ENCODE measurements at regions not wholly inside any gene's neighbourhood (a gene's known extent, or its start where the extent isn't known, plus 50 kb on each side); places are given as distances from the start of the nearest gene placed in this dataset.

DNA sequence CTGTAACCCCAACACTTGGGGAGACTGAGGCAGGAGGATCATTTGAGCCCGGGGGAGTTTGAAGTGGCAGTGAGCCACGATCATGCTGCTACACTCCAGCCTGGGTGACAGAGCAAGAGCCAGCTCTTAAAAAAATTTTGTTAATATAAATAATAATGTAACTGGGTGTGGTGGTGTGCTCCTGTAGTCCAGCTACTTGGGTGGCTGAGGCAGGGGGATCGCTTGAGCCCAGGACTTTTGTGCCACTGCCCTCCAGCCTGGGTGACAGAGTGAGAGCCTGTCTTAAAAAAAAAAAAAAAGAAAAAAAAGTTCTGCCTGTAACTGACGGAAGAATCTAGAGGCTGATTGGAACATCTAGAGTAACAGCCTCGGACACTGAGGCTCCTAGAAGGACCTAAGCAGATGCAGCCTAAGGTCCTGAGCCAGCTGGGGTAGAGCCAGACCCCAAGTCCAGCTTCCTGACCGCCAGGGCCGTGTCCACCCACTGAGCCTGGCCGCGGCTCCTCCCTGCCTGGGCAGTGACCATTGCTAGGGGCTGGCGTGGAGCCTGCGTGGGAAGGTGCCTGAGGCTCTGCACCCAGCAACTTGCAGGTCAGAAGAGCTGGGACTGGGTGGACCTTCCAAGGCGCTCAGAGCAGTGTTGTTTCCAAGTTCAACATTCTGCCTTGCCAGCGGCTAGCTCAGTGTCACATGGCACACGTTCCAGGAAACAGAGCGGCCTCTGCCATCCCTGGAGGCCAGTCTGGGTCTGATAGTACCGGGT lies 209.4 kb upstream of the CIBAR2 start:
- TF ChIP-seq, protein P1, sequence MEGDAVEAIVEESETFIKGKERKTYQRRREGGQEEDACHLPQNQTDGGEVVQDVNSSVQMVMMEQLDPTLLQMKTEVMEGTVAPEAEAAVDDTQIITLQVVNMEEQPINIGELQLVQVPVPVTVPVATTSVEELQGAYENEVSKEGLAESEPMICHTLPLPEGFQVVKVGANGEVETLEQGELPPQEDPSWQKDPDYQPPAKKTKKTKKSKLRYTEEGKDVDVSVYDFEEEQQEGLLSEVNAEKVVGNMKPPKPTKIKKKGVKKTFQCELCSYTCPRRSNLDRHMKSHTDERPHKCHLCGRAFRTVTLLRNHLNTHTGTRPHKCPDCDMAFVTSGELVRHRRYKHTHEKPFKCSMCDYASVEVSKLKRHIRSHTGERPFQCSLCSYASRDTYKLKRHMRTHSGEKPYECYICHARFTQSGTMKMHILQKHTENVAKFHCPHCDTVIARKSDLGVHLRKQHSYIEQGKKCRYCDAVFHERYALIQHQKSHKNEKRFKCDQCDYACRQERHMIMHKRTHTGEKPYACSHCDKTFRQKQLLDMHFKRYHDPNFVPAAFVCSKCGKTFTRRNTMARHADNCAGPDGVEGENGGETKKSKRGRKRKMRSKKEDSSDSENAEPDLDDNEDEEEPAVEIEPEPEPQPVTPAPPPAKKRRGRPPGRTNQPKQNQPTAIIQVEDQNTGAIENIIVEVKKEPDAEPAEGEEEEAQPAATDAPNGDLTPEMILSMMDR (IDR thresholded peaks at IDR 0.05; ENCODE audit: low read depth, low read length): no peak
- H3K4me3 ChIP-seq (ENCODE audit: low read depth, low read length): no peak overlapping the region
- peak; percentile 93 for DNase-seq (ENCODE audit: low read depth, low spot score)
- in situ Hi-C loops (cut with HindIII; ENCODE audit: low sequenced_read_pairs): no loop called here

DNA sequence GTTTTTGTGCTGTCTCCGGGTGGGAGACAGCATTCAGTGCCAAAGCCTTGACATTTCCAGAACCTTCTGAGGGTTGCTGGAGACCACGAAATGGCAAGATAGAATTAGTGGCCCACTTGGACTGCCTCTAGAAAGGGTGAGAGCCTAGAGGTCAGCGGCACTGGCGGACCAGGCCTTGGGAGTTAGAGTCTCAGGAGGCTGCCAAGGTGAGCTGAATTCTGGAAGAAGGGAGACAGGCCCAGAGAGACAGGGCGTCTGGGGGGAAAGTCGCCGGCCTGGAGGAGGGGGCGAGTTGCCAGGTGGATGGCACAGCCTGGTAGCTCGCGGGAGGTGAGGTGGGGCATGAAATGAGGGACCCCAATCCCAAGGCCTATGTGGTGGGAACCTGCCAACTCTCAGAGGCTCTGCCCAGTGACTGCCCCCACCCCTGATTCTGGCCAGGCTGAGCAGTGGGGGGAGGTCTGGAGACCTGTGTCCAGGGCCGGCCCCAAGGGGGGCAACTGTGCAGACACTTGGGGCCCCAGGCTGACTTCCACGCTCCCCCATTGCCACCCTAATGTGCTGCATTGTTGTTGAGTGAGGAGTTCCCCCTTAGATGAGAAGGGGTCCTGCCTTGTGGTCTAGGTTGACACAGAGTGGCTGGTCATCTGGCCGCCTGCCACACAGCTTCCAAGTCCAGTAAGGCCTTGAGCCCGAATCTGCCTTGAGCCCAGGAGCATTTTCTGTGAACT lies 211.1 kb upstream of the CIBAR2 start:
- TF ChIP-seq, protein P1 (IDR thresholded peaks at IDR 0.05; ENCODE audit: low read depth, low read length): no peak
- in situ Hi-C loops (cut with HindIII; ENCODE audit: low sequenced_read_pairs): no loop called here
- no peak overlapping the region for H3K4me3 ChIP-seq (ENCODE audit: low read depth, low read length)
- no peak for DNase-seq (ENCODE audit: low read depth, low spot score)

DNA sequence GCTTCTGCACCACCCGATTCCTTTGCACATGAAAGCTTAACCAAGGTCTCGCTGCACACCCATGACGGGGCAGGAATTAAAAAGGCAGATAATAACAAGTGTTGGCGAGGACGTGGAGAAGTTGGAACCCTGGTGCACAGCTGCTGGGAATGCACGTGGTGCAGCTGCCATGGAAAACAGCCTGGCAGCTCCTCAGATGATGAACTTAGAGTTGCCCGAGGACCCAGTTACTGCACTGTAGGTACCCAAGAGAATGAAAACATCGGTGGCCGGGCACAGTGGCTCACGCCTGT lies 211.6 kb upstream of the CIBAR2 start:
- TF ChIP-seq, protein P1 (IDR thresholded peaks at IDR 0.05; ENCODE audit: low read depth, low read length): no peak

DNA sequence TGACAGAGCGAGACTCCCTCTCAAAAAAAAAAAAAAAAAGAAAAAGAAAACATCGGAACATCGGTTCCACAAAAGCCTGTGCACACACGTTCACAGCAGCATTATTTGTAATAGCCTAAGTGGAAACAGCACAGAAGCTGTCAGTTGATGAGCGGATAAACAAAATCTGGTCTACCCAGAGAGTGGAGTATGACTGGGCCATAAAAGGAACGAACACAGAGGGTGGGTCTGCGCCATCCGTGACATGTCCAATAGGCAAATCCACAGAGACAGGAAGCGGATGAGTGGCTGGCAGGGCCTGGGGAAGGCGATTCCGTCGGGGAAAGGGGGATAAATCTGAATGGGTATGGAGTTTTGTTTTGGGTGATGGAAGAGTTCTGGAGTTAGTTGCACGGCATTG lies 212.2 kb upstream of the CIBAR2 start:
- H3K4me3 ChIP-seq (ENCODE audit: low read depth, low read length): no peak overlapping the region
- TF ChIP-seq, protein P1 (IDR thresholded peaks at IDR 0.05; ENCODE audit: low read depth, low read length): no peak
- in situ Hi-C loops (cut with HindIII; ENCODE audit: low sequenced_read_pairs): no loop called here
- no peak for DNase-seq (ENCODE audit: low read depth, low spot score)

More for the DNA sequence above, 211.6 kb upstream of the CIBAR2 start:
- DNase-seq (ENCODE audit: low read depth, low spot score): no peak
- no peak overlapping the region for H3K4me3 ChIP-seq (ENCODE audit: low read depth, low read length)
- in situ Hi-C loops (cut with HindIII; ENCODE audit: low sequenced_read_pairs): no loop called here

DNA sequence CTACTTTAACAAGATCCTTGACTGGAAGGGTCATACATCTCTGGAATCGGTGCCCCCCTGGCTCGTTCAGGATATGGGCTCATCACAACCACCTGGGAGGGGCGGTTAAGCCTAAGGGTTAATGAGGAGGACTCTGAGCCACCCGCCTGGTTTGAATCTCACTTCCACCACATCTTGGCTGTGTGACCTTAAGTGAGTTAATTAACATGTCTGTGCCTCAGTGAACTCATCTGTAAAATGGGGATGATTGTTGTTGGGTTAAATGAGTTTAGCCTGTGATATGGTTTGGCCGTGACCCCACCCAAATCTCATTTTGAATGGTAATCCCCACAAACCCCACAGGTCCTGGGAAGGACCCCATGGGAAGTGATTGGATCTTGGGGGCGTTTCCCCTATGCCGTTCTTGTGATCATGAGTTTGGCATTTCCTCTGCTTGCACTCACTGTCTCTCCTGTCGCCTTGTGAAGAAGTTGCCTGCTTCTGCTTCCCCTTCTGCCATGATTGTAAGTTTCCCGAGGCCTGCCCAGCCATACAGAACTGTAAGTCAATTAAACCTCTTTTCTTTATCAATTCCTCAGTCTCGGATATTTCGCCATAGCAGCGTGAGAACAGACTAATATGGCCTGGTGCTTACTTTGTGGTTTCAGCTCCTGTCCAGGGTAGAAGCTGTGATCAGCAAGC lies 214.0 kb upstream of the CIBAR2 start:
- TF ChIP-seq, protein P1 (IDR thresholded peaks at IDR 0.05; ENCODE audit: low read depth, low read length): no peak
- no peak for DNase-seq (ENCODE audit: low read depth, low spot score)
- in situ Hi-C loops (cut with HindIII; ENCODE audit: low sequenced_read_pairs): no loop called here
- no peak overlapping the region for H3K4me3 ChIP-seq (ENCODE audit: low read depth, low read length)

DNA sequence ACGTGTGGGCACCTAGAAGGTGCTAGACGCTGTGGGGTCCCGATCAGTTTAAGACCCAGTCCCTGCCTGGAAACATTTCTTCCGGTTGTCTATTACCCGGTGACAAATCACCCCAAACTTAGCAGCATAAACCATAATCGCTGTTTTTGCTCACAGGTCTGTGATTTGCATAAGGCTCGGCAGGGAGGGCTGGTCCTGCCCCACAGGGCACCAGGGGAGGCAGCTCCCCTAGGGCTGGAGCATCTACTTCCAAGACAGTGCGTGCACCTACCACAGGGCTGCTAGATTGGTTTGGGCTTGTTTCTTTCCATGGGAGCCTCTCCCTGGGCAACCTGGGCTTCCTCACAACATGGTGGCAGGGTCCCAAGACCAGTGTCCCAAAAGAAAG lies 214.5 kb upstream of the CIBAR2 start:
- DNase-seq (ENCODE audit: low read depth, low spot score): no peak
- TF ChIP-seq, protein P1 (IDR thresholded peaks at IDR 0.05; ENCODE audit: low read depth, low read length): no peak
- in situ Hi-C loops (cut with HindIII; ENCODE audit: low sequenced_read_pairs): no loop called here
- H3K4me3 ChIP-seq (ENCODE audit: low read depth, low read length): no peak overlapping the region

All from astrocyte of the spinal cord (primary cell).